Hepatocyte (in vitro differentiated cells): ENCODE measurements at regions not wholly inside any gene's neighbourhood (a gene's known extent, or its start where the extent isn't known, plus 50 kb on each side); places are given as distances from the start of the nearest gene placed in this dataset.

ENCODE experiments used
- DNase-seq: peaks from one replicate; pipeline ENCODE4 v3.0.0-alpha.2; 2016; ENCODE audit warnings: low spot score
- H2AFZ ChIP-seq: fragments of 200-600 bp; sonication (generic); 2 replicates; pipeline ENCODE4 v1.6.0; 2016; ENCODE audit warnings: antibody characterized with exemption, mild to moderate bottlenecking
- H3K27ac ChIP-seq: fragments of 200-600 bp; sonication (generic); 2 replicates; pipeline ENCODE4 v1.5.1; 2016; ENCODE audit warnings: mild to moderate bottlenecking
- H3K27me3 ChIP-seq: fragments of 200-600 bp; sonication (generic); 2 replicates; pipeline ENCODE4 v1.6.1; 2016
- H3K36me3 ChIP-seq: fragments of 200-600 bp; sonication (generic); replicated peaks from 2 replicates; pipeline ENCODE4 v1.5.1; 2016; ENCODE audit warnings: low read depth; ENCODE audit not compliant: insufficient read depth
- H3K4me1 ChIP-seq: fragments of 200-600 bp; sonication (generic); 2 replicates; pipeline ENCODE4 v1.5.1; 2016; ENCODE audit warnings: mild to moderate bottlenecking, moderate library complexity; ENCODE audit not compliant: insufficient read depth
- H3K4me2 ChIP-seq: fragments of 200-600 bp; sonication (generic); 2 replicates; pipeline ENCODE4 v1.6.0; 2016
- H3K4me3 ChIP-seq: fragments of 200-600 bp; sonication (generic); 2 replicates; pipeline ENCODE4 v1.5.1; 2016; ENCODE audit warnings: mild to moderate bottlenecking
- H3K79me2 ChIP-seq: fragments of 200-600 bp; sonication (generic); 2 replicates; pipeline ENCODE4 v1.6.0; 2017; ENCODE audit warnings: mild to moderate bottlenecking
- H3K9me2 ChIP-seq: fragments of 200-600 bp; sonication (generic); replicated peaks from 2 replicates; pipeline ENCODE4 v1.6.0; 2017; ENCODE audit warnings: mild to moderate bottlenecking; ENCODE audit not compliant: insufficient read depth
- H3K9me3 ChIP-seq: fragments of 200-600 bp; sonication (generic); 2 replicates; pipeline ENCODE4 v1.5.1; 2016; ENCODE audit warnings: low read depth, mild to moderate bottlenecking
- H4K20me1 ChIP-seq: fragments of 200-600 bp; sonication (generic); 2 replicates; pipeline ENCODE4 v1.6.0; 2016; ENCODE audit warnings: mild to moderate bottlenecking; ENCODE audit not compliant: insufficient read depth, poor library complexity, severe bottlenecking
- CTCF ChIP-seq: fragments of 200-600 bp; sonication (generic); IDR thresholded peaks from 2 replicates; pipeline ENCODE4 v1.5.1; 2016; ENCODE audit warnings: antibody characterized with exemption, mild to moderate bottlenecking; ENCODE audit not compliant: poor library complexity
- EZH2 ChIP-seq: fragments of 200-600 bp; sonication (generic); IDR thresholded peaks from 2 replicates; pipeline ENCODE4 v1.6.1; 2016; ENCODE audit warnings: antibody characterized with exemption, mild to moderate bottlenecking, borderline replicate concordance
- EZH2phosphoT487 ChIP-seq: fragments of 200-600 bp; sonication (generic); IDR thresholded peaks from one replicate; pipeline ENCODE4 v1.6.1; 2018; ENCODE audit warnings: antibody characterized with exemption, mild to moderate bottlenecking, low read depth, moderate library complexity; ENCODE audit not compliant: unreplicated experiment, severe bottlenecking
- WGBS: methylation state at CpG from one replicate; pipeline ENCODE4 v1.1.6; 2016; ENCODE audit warnings: low lambda C conversion rate; ENCODE audit errors: missing lambda C conversion rate; 5-methylcytosine and 5-hydroxymethylcytosine counted together

GRCh38 chr18:34659579-34660517 lies 50.2 kb upstream of the DTNA start:
- no peaks in the 10 kb centered on the region for H3K9me2 ChIP-seq
- H3K27me3 ChIP-seq, result no peaks in the 10 kb centered on the region
- H2AFZ ChIP-seq, result peak overlapping the region; percentile 7
- no peaks in the 10 kb centered on the region for H3K9me3 ChIP-seq
- WGBS, result 24% methylated on average over 8 of the region's 8 CpGs
- no peaks in the 10 kb centered on the region for H3K79me2 ChIP-seq
- peaks cover 12% of the 10 kb centered on the region for H3K4me1 ChIP-seq
- peak overlapping the region; percentile 78 for H3K27ac ChIP-seq
- no peaks in the 10 kb centered on the region for H3K36me3 ChIP-seq
- no peaks in the 10 kb centered on the region for H4K20me1 ChIP-seq
- DNase-seq, result peak; percentile 89
- H3K4me3 ChIP-seq, result no peak overlapping the region
- TF ChIP-seq EZH2phosphoT487 (no peak), EZH2 (no peak), CTCF (no peak)
- H3K4me2 ChIP-seq, result peak overlapping the region; percentile 40
